Adrenal gland (tissue), 5 donors: ENCODE measurements at regions not wholly inside any gene's neighbourhood (a gene's known extent, or its start where the extent isn't known, plus 50 kb on each side); places are given as distances from the start of the nearest gene placed in this dataset.

ENCODE experiments used
- CTCF ChIP-seq, 6 experiments: fragments of 450-650 bp in 4 of 6; fragments of 200-600 bp in 2 of 6; sonication (generic) in 1 of 6; IDR thresholded peaks; 1 replicate in 5 of 6; 2 replicates in 1 of 6; pipeline versions ENCODE4 v1.5.1 to v1.8.0; 2016 to 2021; ENCODE audit warnings: antibody characterized with exemption in 6 of 6, mild to moderate bottlenecking in 2 of 6, moderate library complexity in 1 of 6
- POLR2A ChIP-seq, 2 donors: fragments of 450-650 bp; IDR thresholded peaks; one replicate each; pipeline ENCODE4 v1.6.1; 2017; ENCODE audit warnings: antibody characterized with exemption in 2 of 2, mild to moderate bottlenecking in 2 of 2, moderate library complexity in 1 of 2
- donor health status: DM: no; HTN: no; CAD: no.

- TF ChIP-seq CTCF (IDR thresholded peaks at IDR 0.05), result no peak
- TF ChIP-seq POLR2A (IDR thresholded peaks at IDR 0.05), result no peak
These were observed 336.4 kb upstream of the TMEM229A start for GRCh38 chr7:124369310-124369709.
